Mesothelial cell of epicardium (in vitro differentiated cells): ENCODE measurements at regions not wholly inside any gene's neighbourhood (a gene's known extent, or its start where the extent isn't known, plus 50 kb on each side); places are given as distances from the start of the nearest gene placed in this dataset.

Experiments
- DNase-seq, 2 experiments: peaks; one replicate each; pipeline ENCODE4 v3.0.0; 2021; ENCODE audit warnings: low spot score in 2 of 2; ENCODE audit not compliant: unreplicated experiment in 2 of 2
- H3K27ac Mint-ChIP-seq: 2 replicates; pipeline ENCODE4 v1.8.0; 2021; ENCODE audit warnings: mixed read lengths
- H3K27me3 Mint-ChIP-seq: 2 replicates; pipeline ENCODE4 v1.8.0; 2021; ENCODE audit warnings: low read depth, mixed read lengths
- H3K36me3 Mint-ChIP-seq: 2 replicates; pipeline ENCODE4 v1.8.0; 2021; ENCODE audit warnings: mixed read lengths
- H3K4me1 Mint-ChIP-seq: 2 replicates; pipeline ENCODE4 v1.8.0; 2021; ENCODE audit warnings: mixed read lengths
- H3K4me3 Mint-ChIP-seq: 2 replicates; pipeline ENCODE4 v1.8.0; 2021; ENCODE audit warnings: mild to moderate bottlenecking, moderate library complexity, mixed read lengths
- H3K9me3 Mint-ChIP-seq: 2 replicates; pipeline ENCODE4 v1.8.0; 2021; ENCODE audit warnings: mixed read lengths
- CTCF ChIP-seq: fragments of 200-600 bp; sonication (generic); IDR thresholded peaks from one replicate; pipeline ENCODE4 v1.5.0; 2021; ENCODE audit warnings: antibody characterized with exemption; ENCODE audit not compliant: unreplicated experiment

- peaks cover 26% of the 10 kb centered on the region for H3K4me1 Mint-ChIP-seq
- H3K27ac Mint-ChIP-seq: no peak overlapping the region
- TF ChIP-seq CTCF: no peak
These were observed 387.3 kb upstream of the B3GAT1 start for GRCh38 chr11:134799386-134799785.

DNA sequence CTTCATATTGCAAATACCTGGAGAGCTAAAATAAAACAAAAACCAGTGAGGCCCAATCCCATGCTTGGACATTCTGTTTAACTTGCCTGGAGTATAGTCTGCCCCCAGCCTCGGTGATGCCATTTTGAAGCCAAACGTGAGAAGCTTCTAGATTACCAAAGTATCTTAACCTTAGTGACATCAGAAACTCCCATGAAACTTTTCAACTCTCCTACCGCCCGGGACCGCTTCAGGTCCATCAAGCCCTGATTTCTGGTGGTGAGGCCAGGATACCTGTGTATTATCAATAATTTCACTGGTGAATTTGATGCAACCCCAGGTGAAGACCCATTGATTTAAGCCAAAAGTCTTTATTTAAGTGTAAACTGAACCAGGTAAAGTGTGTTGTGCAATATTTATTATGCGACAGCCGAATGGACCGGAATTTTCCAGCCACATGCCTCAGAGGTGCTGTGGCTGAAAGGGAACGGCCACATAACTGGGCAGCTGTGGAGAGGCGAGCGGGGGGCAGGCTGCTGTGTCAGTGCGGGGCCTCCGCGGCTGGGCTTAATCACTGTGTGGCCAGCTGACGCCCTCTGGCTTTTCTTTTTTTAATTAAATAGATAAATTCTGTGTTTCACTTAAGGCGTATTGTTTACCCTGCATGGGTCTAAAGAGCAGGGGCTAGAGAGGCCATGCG, 385.5 kb upstream of the B3GAT1 start:
- no peak overlapping the region for H3K27ac Mint-ChIP-seq
- peaks cover 25% of the 10 kb centered on the region for H3K4me1 Mint-ChIP-seq
- H3K27me3 Mint-ChIP-seq: no peaks in the 10 kb centered on the region
- H3K9me3 Mint-ChIP-seq: no peaks in the 10 kb centered on the region
- TF ChIP-seq CTCF: no peak
- no peak for DNase-seq
- no peak overlapping the region for H3K4me3 Mint-ChIP-seq
- no peaks in the 10 kb centered on the region for H3K36me3 Mint-ChIP-seq

More at GRCh38 chr11:134799386-134799785, 387.3 kb upstream of the B3GAT1 start:
- no peaks in the 10 kb centered on the region for H3K9me3 Mint-ChIP-seq
- H3K36me3 Mint-ChIP-seq: no peaks in the 10 kb centered on the region
- no peak overlapping the region for H3K4me3 Mint-ChIP-seq
- DNase-seq: no peak
- no peaks in the 10 kb centered on the region for H3K27me3 Mint-ChIP-seq

DNA sequence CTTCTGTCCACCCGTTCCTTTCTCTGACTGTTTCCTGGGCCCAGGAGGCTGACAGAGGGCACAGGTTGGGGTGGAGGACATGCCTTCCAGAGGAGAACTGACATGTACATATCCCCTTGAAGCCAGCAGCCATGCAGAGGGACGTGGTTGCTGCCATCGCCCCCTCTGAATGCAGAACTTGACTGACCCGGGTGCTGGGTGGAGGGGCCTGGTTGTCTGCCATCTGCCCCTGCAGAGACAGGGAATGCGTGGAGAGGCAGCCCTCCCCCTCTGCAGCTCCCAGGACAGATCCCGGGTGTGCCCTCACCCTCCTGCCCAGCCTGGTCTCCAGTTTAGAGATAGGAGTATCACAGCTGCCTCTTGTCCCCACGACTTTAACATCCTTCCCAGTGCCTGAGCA, 383.0 kb upstream of the B3GAT1 start:
- Mint-ChIP-seq H3K36me3 (no peaks in the 10 kb centered on the region), H3K4me1 (peaks cover 28% of the 10 kb centered on the region), H3K27ac (no peak overlapping the region), H3K9me3 (no peaks in the 10 kb centered on the region), H3K27me3 (no peaks in the 10 kb centered on the region), H3K4me3 (no peak overlapping the region)
- DNase-seq: no peak
- no peak for TF ChIP-seq CTCF

- H3K9me3 Mint-ChIP-seq: no peaks in the 10 kb centered on the region
- no peaks in the 10 kb centered on the region for H3K27me3 Mint-ChIP-seq
- H3K27ac Mint-ChIP-seq: no peak overlapping the region
- no peak for TF ChIP-seq CTCF
- no peaks in the 10 kb centered on the region for H3K36me3 Mint-ChIP-seq
- H3K4me3 Mint-ChIP-seq: no peak overlapping the region
- peaks cover 28% of the 10 kb centered on the region for H3K4me1 Mint-ChIP-seq
- no peak for DNase-seq
These were observed 382.1 kb upstream of the B3GAT1 start for GRCh38 chr11:134794192-134794591.

GRCh38 chr11:134792677-134793076, 380.6 kb upstream of the B3GAT1 start:
- no peak for TF ChIP-seq CTCF
- Mint-ChIP-seq H3K36me3 (no peaks in the 10 kb centered on the region), H3K9me3 (no peaks in the 10 kb centered on the region), H3K27me3 (no peaks in the 10 kb centered on the region), H3K4me3 (no peak overlapping the region), H3K4me1 (peaks cover 28% of the 10 kb centered on the region), H3K27ac (no peak overlapping the region)
- no peak for DNase-seq

DNA sequence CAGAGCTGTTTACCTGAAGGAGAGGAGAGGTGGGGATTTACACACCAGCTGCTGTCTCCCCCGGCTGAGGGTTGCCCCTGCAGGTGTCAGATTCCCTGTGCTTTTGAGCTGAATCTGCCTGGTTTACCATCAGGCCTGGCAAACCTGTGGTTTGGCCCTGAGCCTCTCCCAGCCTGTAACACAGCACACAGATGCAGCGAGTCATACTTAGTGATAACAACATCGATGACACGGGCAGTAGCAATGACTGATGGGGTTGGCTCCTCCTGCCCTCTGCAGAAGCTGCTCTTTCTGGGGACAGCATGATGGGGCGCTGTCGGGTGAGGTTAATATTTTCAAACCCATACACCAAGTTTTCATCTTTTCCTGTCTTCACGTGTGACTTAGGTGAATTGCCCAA, 380.0 kb upstream of the B3GAT1 start:
- H3K36me3 Mint-ChIP-seq: no peaks in the 10 kb centered on the region
- H3K27me3 Mint-ChIP-seq: no peaks in the 10 kb centered on the region
- no peak overlapping the region for H3K27ac Mint-ChIP-seq
- peaks cover 28% of the 10 kb centered on the region for H3K4me1 Mint-ChIP-seq
- TF ChIP-seq CTCF: no peak
- DNase-seq: no peak
- H3K4me3 Mint-ChIP-seq: no peak overlapping the region
- H3K9me3 Mint-ChIP-seq: no peaks in the 10 kb centered on the region
